ENCODE measurements at regions not wholly inside any gene's neighbourhood (a gene's known extent, or its start where the extent isn't known, plus 50 kb on each side); places are given as distances from the start of the nearest gene placed in this dataset.

DNA sequence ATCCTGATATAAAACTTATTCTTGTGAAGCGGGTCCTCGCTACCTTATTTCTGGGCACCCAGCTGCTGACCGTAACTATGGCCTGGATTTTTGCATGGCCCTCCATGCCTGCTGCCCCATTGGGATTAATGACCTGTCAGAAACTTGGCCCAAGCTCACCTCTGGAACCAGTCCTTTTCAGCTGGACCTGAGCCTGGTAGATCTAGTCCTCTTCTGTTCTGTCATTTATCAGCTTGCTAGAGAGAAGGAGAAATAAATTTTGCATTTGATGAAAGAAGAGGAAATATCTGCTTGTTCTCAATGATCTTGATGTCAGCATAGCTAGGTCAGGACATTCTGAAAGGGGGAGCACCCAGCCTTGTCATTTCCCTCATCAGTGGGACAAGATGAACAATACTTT lies 387.8 kb upstream of the LARGE1 start:
- TF ChIP-seq, protein P1, sequence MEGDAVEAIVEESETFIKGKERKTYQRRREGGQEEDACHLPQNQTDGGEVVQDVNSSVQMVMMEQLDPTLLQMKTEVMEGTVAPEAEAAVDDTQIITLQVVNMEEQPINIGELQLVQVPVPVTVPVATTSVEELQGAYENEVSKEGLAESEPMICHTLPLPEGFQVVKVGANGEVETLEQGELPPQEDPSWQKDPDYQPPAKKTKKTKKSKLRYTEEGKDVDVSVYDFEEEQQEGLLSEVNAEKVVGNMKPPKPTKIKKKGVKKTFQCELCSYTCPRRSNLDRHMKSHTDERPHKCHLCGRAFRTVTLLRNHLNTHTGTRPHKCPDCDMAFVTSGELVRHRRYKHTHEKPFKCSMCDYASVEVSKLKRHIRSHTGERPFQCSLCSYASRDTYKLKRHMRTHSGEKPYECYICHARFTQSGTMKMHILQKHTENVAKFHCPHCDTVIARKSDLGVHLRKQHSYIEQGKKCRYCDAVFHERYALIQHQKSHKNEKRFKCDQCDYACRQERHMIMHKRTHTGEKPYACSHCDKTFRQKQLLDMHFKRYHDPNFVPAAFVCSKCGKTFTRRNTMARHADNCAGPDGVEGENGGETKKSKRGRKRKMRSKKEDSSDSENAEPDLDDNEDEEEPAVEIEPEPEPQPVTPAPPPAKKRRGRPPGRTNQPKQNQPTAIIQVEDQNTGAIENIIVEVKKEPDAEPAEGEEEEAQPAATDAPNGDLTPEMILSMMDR (IDR thresholded peaks at IDR 0.05): no peak
- no peak for TF ChIP-seq POLR2A (IDR thresholded peaks at IDR 0.05)

Data from heart left ventricle (tissue), 13 donors.